GM18861 (cell line): ENCODE measurements at regions not wholly inside any gene's neighbourhood (a gene's known extent, or its start where the extent isn't known, plus 50 kb on each side); places are given as distances from the start of the nearest gene placed in this dataset.
"Not testable (repeated sequence)": the region's sequence is repeated elsewhere in the genome, so short reads cannot be mapped to it uniquely, and the experiment has no call there.

Source experiments
- ATAC-seq: cut with Tn5 transposase; IDR thresholded peaks from one replicate; pipeline ENCODE4 v1.9.1; 2021; ENCODE audit not compliant: unreplicated experiment

GRCh38 chr16:29311461-29312344 is 94.8 kb downstream of the NPIPB11 start:
- ATAC-seq, result no peak

GRCh38 chr16:29310852-29311314 is 95.6 kb downstream of the NPIPB11 start:
- ATAC-seq, result no peak

GRCh38 chr16:29310243-29310642 is 96.3 kb downstream of the NPIPB11 start:
- not testable (repeated sequence) for ATAC-seq

GRCh38 chr16:29309601-29310000 is 96.9 kb downstream of the NPIPB11 start:
- not testable (repeated sequence) for ATAC-seq

GRCh38 chr16:29308644-29309546 is 97.6 kb downstream of the NPIPB11 start:
- no peak for ATAC-seq

GRCh38 chr16:29307598-29308507 is 98.7 kb downstream of the NPIPB11 start:
- ATAC-seq, result no peak

- ATAC-seq, result no peak
Measured at GRCh38 chr16:29306943-29307597, 99.4 kb downstream of the NPIPB11 start.

GRCh38 chr16:29306201-29306600 is 100.3 kb downstream of the NPIPB11 start:
- no peak for ATAC-seq

GRCh38 chr16:29305018-29305417 is 101.5 kb downstream of the NPIPB11 start:
- ATAC-seq, result not testable (repeated sequence)

GRCh38 chr16:29304251-29304650 is 102.3 kb downstream of the NPIPB11 start:
- no peak for ATAC-seq

GRCh38 chr16:29303520-29303919 is 103.0 kb downstream of the NPIPB11 start:
- ATAC-seq, result no peak

GRCh38 chr16:29302976-29303375 is 103.5 kb downstream of the NPIPB11 start:
- no peak for ATAC-seq

GRCh38 chr16:29302433-29302832 is 104.1 kb downstream of the NPIPB11 start:
- ATAC-seq, result not testable (repeated sequence)

GRCh38 chr16:29301662-29302285 is 104.7 kb downstream of the NPIPB11 start:
- ATAC-seq, result not testable (repeated sequence)

- not testable (repeated sequence) for ATAC-seq
Measured at GRCh38 chr16:29300541-29301535, 105.7 kb downstream of the NPIPB11 start.

GRCh38 chr16:29300030-29300491 is 106.5 kb downstream of the NPIPB11 start:
- not testable (repeated sequence) for ATAC-seq

GRCh38 chr16:29298997-29299396 is 107.5 kb downstream of the NPIPB11 start:
- ATAC-seq, result not testable (repeated sequence)

GRCh38 chr16:29298307-29298706 is 108.2 kb downstream of the NPIPB11 start:
- ATAC-seq, result not testable (repeated sequence)
